ENCODE measurements at regions not wholly inside any gene's neighbourhood (a gene's known extent, or its start where the extent isn't known, plus 50 kb on each side); places are given as distances from the start of the nearest gene placed in this dataset.
A peak's percentile ranks its signal among the peaks of the same experiment; 100 is the strongest.

GRCh38 chr15:100715571-100716455 lies 113.4 kb downstream of the ASB7 start:
- intact Hi-C loops (cut with DNase I), result no loop called here

GRCh38 chr15:100716456-100717085 lies 114.2 kb downstream of the ASB7 start:
- H3K27ac ChIP-seq, result no peak overlapping the region
- 94 to 98% methylated on average over 10 of the region's 10 CpGs for whole genome bisulfite sequencing, 2 donors
- no peak for DNase-seq

More at GRCh38 chr15:100715571-100716455, 113.4 kb downstream of the ASB7 start:
- Histone ChIP-seq H3K9me3 (no peaks in the 10 kb centered on the region), H3K4me3 (replicated peaks in 1 of 3) (no peak overlapping the region), H3K36me3 (no peaks in the 10 kb centered on the region), H3K4me1 (peaks cover 9 to 27% of the 10 kb centered on the region in 2 donors), H3K27me3 (no peaks in the 10 kb centered on the region), H3K27ac (no peak overlapping the region)
- DNase-seq, result peak in 1 of 2 donors; percentile 11
- WGBS, 2 donors, result 76 to 82% methylated on average over 17 of the region's 17 CpGs
- no peak for TF ChIP-seq CTCF (IDR thresholded peaks at IDR 0.05)
- TF ChIP-seq POLR2A (IDR thresholded peaks at IDR 0.05), result no peak

GRCh38 chr15:100717596-100717995 lies 115.2 kb downstream of the ASB7 start:
- WGBS, 2 donors, result 90 to 93% methylated on average over 2 of the region's 2 CpGs
- no peak overlapping the region for H3K4me3 ChIP-seq (replicated peaks in 1 of 3)
- TF ChIP-seq CTCF (IDR thresholded peaks at IDR 0.05) (no peak), POLR2A (IDR thresholded peaks at IDR 0.05) (no peak)
- H3K4me1 ChIP-seq, result peaks cover 24 to 43% of the 10 kb centered on the region in 2 donors
- no peaks in the 10 kb centered on the region for H3K36me3 ChIP-seq
- H3K9me3 ChIP-seq, result no peaks in the 10 kb centered on the region
- DNase-seq, result no peak
- intact Hi-C loops (cut with DNase I), result no loop called here
- H3K27ac ChIP-seq, result no peak overlapping the region
- H3K27me3 ChIP-seq, result no peaks in the 10 kb centered on the region

More at GRCh38 chr15:100716456-100717085, 114.2 kb downstream of the ASB7 start:
- TF ChIP-seq POLR2A (IDR thresholded peaks at IDR 0.05), result no peak
- TF ChIP-seq CTCF (IDR thresholded peaks at IDR 0.05), result no peak
- intact Hi-C loops (cut with DNase I), result no loop called here
- no peak overlapping the region for H3K4me3 ChIP-seq (replicated peaks in 1 of 3)
- no peaks in the 10 kb centered on the region for H3K36me3 ChIP-seq
- H3K27me3 ChIP-seq, result no peaks in the 10 kb centered on the region
- peaks cover 16 to 34% of the 10 kb centered on the region in 2 donors for H3K4me1 ChIP-seq
- no peaks in the 10 kb centered on the region for H3K9me3 ChIP-seq

- no peak overlapping the region for H3K27ac ChIP-seq
- no peak overlapping the region for H3K4me3 ChIP-seq (replicated peaks in 1 of 3)
- intact Hi-C loops (cut with DNase I), result no loop called here
- no peaks in the 10 kb centered on the region for H3K9me3 ChIP-seq
- DNase-seq, result no peak
- WGBS, 2 donors, result 86 to 93% methylated on average over 22 of the region's 22 CpGs
- H3K36me3 ChIP-seq, result no peaks in the 10 kb centered on the region
- H3K4me1 ChIP-seq, result peaks cover 31 to 50% of the 10 kb centered on the region in 2 donors
- no peaks in the 10 kb centered on the region for H3K27me3 ChIP-seq
- TF ChIP-seq POLR2A (IDR thresholded peaks at IDR 0.05) (no peak), CTCF (IDR thresholded peaks at IDR 0.05) (no peak)
Observed at GRCh38 chr15:100718075-100718980, 115.9 kb downstream of the ASB7 start.

All from thyroid gland (tissue), 4 donors.